Ovary (tissue), 3 donors: ENCODE measurements at regions not wholly inside any gene's neighbourhood (a gene's known extent, or its start where the extent isn't known, plus 50 kb on each side); places are given as distances from the start of the nearest gene placed in this dataset.

Experiments
- CTCF ChIP-seq, 3 donors: fragments of 450-650 bp in 2 of 3; fragments of 200-600 bp in 1 of 3; IDR thresholded peaks; one replicate each; pipeline versions ENCODE4 v1.5.1 to v1.8.0; 2016 to 2022; ENCODE audit warnings: antibody characterized with exemption in 3 of 3, mild to moderate bottlenecking in 1 of 3
- EP300 ChIP-seq: sonication (generic); formaldehyde crosslinking; IDR thresholded peaks from one replicate; pipeline ENCODE4 v1.6.1; 2017; ENCODE audit warnings: antibody characterized with exemption
- POLR2A ChIP-seq: fragments of 450-650 bp; IDR thresholded peaks from one replicate; pipeline ENCODE4 v1.6.1; 2017; ENCODE audit warnings: antibody characterized with exemption, mild to moderate bottlenecking, moderate library complexity
- donor health status: DM: no; HTN: no; CAD: no.

GRCh38 chr7:153322991-153323390 lies 563.4 kb downstream of the ACTR3B start:
- TF ChIP-seq CTCF (IDR thresholded peaks at IDR 0.05) = no peak
- TF ChIP-seq EP300 = no peak
- TF ChIP-seq POLR2A = no peak
